Spleen (tissue), 7 donors: ENCODE measurements at regions not wholly inside any gene's neighbourhood (a gene's known extent, or its start where the extent isn't known, plus 50 kb on each side); places are given as distances from the start of the nearest gene placed in this dataset.

ENCODE experiments used
- POLR2AphosphoS5 ChIP-seq, 3 donors: sonication (generic); formaldehyde crosslinking; IDR thresholded peaks; one replicate each; pipeline ENCODE4 v1.5.1; 2017; ENCODE audit warnings: antibody characterized with exemption in 3 of 3
- TF ChIP-seq, protein P1 (sequence below), 11 experiments: fragments of 200-600 bp in 7 of 11; fragments of 450-650 bp in 4 of 11; sonication (generic) in 4 of 11; IDR thresholded peaks in 8 of 11; conservative IDR thresholded peaks in 3 of 11; 1 replicate in 7 of 11; 2 replicates in 4 of 11; pipeline versions ENCODE4 v1.4.0 to v1.8.0; 2016 to 2021; ENCODE audit warnings: antibody characterized with exemption in 11 of 11, inconsistent platforms in 4 of 11, mild to moderate bottlenecking in 1 of 11
- donor health status: DM: no; HTN: no; CAD: no; lungs with moderate emphysema.
- donor health status: DM: no; HTN: no; CAD: no.
- donor health status: DM: no; HTN: no; CAD: no.

DNA sequence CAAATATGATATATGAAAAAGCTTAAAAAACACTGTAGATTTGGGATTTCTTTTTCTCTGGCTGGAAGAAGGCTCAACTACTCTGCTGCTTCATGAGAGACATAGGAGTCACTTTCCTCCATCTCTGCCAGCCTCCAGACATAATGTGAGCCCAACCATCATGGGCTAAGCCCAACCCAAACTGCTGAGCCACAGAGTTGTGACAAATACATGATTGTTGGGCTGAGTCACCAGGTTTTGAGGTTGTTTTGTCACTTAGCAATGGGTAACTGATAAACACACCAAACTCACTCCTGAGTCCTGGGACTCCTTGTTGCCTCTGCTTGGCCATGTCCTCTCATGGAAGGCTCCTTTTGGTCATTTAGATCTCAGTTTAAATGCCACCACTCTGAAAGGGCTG is 381.8 kb upstream of the FZD8 start:
- TF ChIP-seq POLR2AphosphoS5 (IDR thresholded peaks at IDR 0.05), result no peak
- TF ChIP-seq, protein P1, sequence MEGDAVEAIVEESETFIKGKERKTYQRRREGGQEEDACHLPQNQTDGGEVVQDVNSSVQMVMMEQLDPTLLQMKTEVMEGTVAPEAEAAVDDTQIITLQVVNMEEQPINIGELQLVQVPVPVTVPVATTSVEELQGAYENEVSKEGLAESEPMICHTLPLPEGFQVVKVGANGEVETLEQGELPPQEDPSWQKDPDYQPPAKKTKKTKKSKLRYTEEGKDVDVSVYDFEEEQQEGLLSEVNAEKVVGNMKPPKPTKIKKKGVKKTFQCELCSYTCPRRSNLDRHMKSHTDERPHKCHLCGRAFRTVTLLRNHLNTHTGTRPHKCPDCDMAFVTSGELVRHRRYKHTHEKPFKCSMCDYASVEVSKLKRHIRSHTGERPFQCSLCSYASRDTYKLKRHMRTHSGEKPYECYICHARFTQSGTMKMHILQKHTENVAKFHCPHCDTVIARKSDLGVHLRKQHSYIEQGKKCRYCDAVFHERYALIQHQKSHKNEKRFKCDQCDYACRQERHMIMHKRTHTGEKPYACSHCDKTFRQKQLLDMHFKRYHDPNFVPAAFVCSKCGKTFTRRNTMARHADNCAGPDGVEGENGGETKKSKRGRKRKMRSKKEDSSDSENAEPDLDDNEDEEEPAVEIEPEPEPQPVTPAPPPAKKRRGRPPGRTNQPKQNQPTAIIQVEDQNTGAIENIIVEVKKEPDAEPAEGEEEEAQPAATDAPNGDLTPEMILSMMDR (IDR thresholded peaks at IDR 0.05 in 8 of 11, conservative IDR thresholded peaks at IDR 0.05 in 3 of 11), result no peak
